IMR-90 (cell line): ENCODE measurements at regions not wholly inside any gene's neighbourhood (a gene's known extent, or its start where the extent isn't known, plus 50 kb on each side); places are given as distances from the start of the nearest gene placed in this dataset.
"Not testable (repeated sequence)": the region's sequence is repeated elsewhere in the genome, so short reads cannot be mapped to it uniquely, and the experiment has no call there.

Experiments
- ATAC-seq: fragments of 200-7000 bp; cut with Tn5 transposase; 2 replicates; pipeline ENCODE4 v1.9.1; 2020; ENCODE audit warnings: low read depth, mild to moderate bottlenecking, moderate library complexity
- BruUV-seq: library from RNA; stranded (reverse); fragments of 400-500 nt; replicated peaks from 2 replicates; lab custom pipeline; 2021; lab: Mats Ljungman, UMichigan
- CTCF ChIA-PET: fragments of 300-600 bp; formaldehyde crosslinking; extraction: SDS; loops from one replicate; lab custom pipeline; 2021; ENCODE audit warnings: antibody characterized with exemption; lab: Yijun Ruan, JAX
- POLR2A ChIA-PET: fragments of 300-600 bp; sonication (Branson Sonifier 250); formaldehyde crosslinking; loops from one replicate; lab custom pipeline; 2022; ENCODE audit warnings: antibody characterized with exemption; ENCODE audit not compliant: unreplicated experiment; lab: Charles Lee
- DNase-seq: peaks from one replicate; pipeline ENCODE4 v3.0.0; 2013
- H2AFZ ChIP-seq: replicated peaks from 2 replicates; pipeline ENCODE3; 2013; ENCODE audit warnings: low read length, mild to moderate bottlenecking; ENCODE audit not compliant: poor library complexity
- H2AK5ac ChIP-seq: 2 replicates; pipeline ENCODE4 v1.6.1; 2013; ENCODE audit warnings: low read depth, low read length, inconsistent platforms
- H2AK9ac ChIP-seq: replicated peaks from 2 replicates; pipeline ENCODE3; 2013; ENCODE audit warnings: mild to moderate bottlenecking, low read depth, low read length, moderate library complexity; ENCODE audit not compliant: poor library complexity
- H2BK120ac ChIP-seq: 2 replicates; pipeline ENCODE4 v1.6.1; 2013; ENCODE audit warnings: low read depth, low read length, inconsistent platforms
- H2BK15ac ChIP-seq: 3 replicates; pipeline ENCODE4 v1.6.1; 2013; ENCODE audit warnings: low read depth, low read length, inconsistent platforms
- H2BK20ac ChIP-seq: 2 replicates; pipeline ENCODE4 v1.6.1; 2013; ENCODE audit warnings: low read depth, mild to moderate bottlenecking, inconsistent platforms, low read length, moderate library complexity
- H2BK5ac ChIP-seq: 2 replicates; pipeline ENCODE4 v1.6.1; 2013; ENCODE audit warnings: mild to moderate bottlenecking, low read depth, low read length, inconsistent platforms; ENCODE audit not compliant: poor library complexity, severe bottlenecking
- H3K14ac ChIP-seq: replicated peaks from 2 replicates; pipeline ENCODE4 v1.6.1; 2013; ENCODE audit warnings: low read depth, low read length, inconsistent platforms
- H3K18ac ChIP-seq: 2 replicates; pipeline ENCODE4 v1.6.1; 2013; ENCODE audit warnings: low read depth, low read length, control low read depth
- H3K23ac ChIP-seq: 2 replicates; pipeline ENCODE4 v1.6.1; 2013; ENCODE audit warnings: low read depth, low read length, inconsistent platforms
- H3K27ac ChIP-seq: 2 replicates; pipeline ENCODE4 v1.5.1; 2013; ENCODE audit warnings: mild to moderate bottlenecking, control low read depth, low read length; ENCODE audit not compliant: insufficient read depth
- H3K27me3 ChIP-seq: 2 replicates; pipeline ENCODE4 v1.6.1; 2013; ENCODE audit warnings: low read length; ENCODE audit not compliant: control insufficient read depth, insufficient read depth
- H3K36me3 ChIP-seq: 2 replicates; pipeline ENCODE4 v1.6.1; 2013; ENCODE audit warnings: low read length, mixed read lengths; ENCODE audit not compliant: control insufficient read depth, insufficient read depth
- H3K4ac ChIP-seq: 2 replicates; pipeline ENCODE4 v1.6.1; 2013; ENCODE audit warnings: low read depth, low read length, inconsistent platforms
- H3K4me1 ChIP-seq: 2 replicates; pipeline ENCODE4 v1.6.1; 2013; ENCODE audit warnings: low read length, mixed read lengths; ENCODE audit not compliant: control insufficient read depth, insufficient read depth
- H3K4me2 ChIP-seq: 2 replicates; pipeline ENCODE4 v1.6.1; 2013; ENCODE audit warnings: low read depth, mild to moderate bottlenecking, control low read depth, low read length, moderate library complexity
- H3K4me3 ChIP-seq: 2 replicates; pipeline ENCODE4 v1.5.1; 2013; ENCODE audit warnings: low read depth, mild to moderate bottlenecking, control low read depth, low read length, moderate library complexity; ENCODE audit not compliant: insufficient read depth
- H3K56ac ChIP-seq: 2 replicates; pipeline ENCODE4 v1.6.1; 2013; ENCODE audit warnings: low read length, inconsistent platforms; ENCODE audit not compliant: insufficient read depth; ENCODE audit errors: extremely low read depth
- H3K79me1 ChIP-seq, 2 experiments: 2 replicates each; pipeline ENCODE4 v1.6.1; 2013; ENCODE audit warnings: low read length in 2 of 2, inconsistent platforms in 1 of 2, low read depth in 1 of 2
- H3K9ac ChIP-seq: 2 replicates; pipeline ENCODE4 v1.6.1; 2013; ENCODE audit warnings: low read depth, low read length, control low read depth
- H3K9me1 ChIP-seq: 2 replicates; pipeline ENCODE4 v1.6.1; 2013; ENCODE audit warnings: low read length, inconsistent platforms; ENCODE audit not compliant: insufficient read depth
- H3K9me3 ChIP-seq: 2 replicates; pipeline ENCODE4 v1.6.1; 2013; ENCODE audit warnings: low read length; ENCODE audit not compliant: control insufficient read depth, insufficient read depth
- H4K20me1 ChIP-seq: 2 replicates; pipeline ENCODE4 v1.6.1; 2013; ENCODE audit warnings: low read length, inconsistent platforms; ENCODE audit not compliant: insufficient read depth
- H4K5ac ChIP-seq: 2 replicates; pipeline ENCODE4 v1.6.1; 2013; ENCODE audit warnings: mild to moderate bottlenecking, low read depth, low read length, control low read depth
- H4K8ac ChIP-seq, 2 experiments: 2 replicates each; pipeline ENCODE4 v1.6.1; 2013; ENCODE audit warnings: low read depth in 2 of 2, low read length in 2 of 2, control low read depth in 1 of 2, inconsistent platforms in 1 of 2
- H4K91ac ChIP-seq: 2 replicates; pipeline ENCODE4 v1.6.1; 2013; ENCODE audit warnings: low read depth, low read length, inconsistent platforms; ENCODE audit not compliant: insufficient read depth
- WGBS, 2 experiments: methylation state at CpG; one replicate each; pipeline versions ENCODE4 v1.1.5 to v1.1.7; 2013; ENCODE audit warnings: missing lambda C conversion rate in 2 of 2; ENCODE audit not compliant: insufficient read length in 1 of 2; ENCODE audit errors: extremely low coverage in 2 of 2; 5-methylcytosine and 5-hydroxymethylcytosine counted together
- dilution Hi-C: fragments of 300-500 bp; cut with HindIII; formaldehyde crosslinking; loops from one replicate; pipeline ENCODE4 v1.14.3; 2018; ENCODE audit warnings: low sequenced_read_pairs; ENCODE audit not compliant: unreplicated experiment
- in situ Hi-C: fragments of 300-500 bp; cut with MboI; formaldehyde crosslinking; loops from 3 replicates; pipeline ENCODE4 v1.14.3; 2019; ENCODE audit warnings: low sequenced_read_pairs, inconsistent platforms, mixed read lengths
- intact Hi-C: fragments of 100-400 bp; cut with micrococcal nuclease; formaldehyde crosslinking; loops from 2 replicates; pipeline ENCODE4 v1.10.0; 2022

GRCh38 chr11:21659377-21659776, 533.5 kb upstream of the ANO5 start:
- H3K36me3 ChIP-seq, H2BK20ac ChIP-seq, H2BK15ac ChIP-seq, H3K79me1 ChIP-seq, H3K9ac ChIP-seq, H4K5ac ChIP-seq, H3K18ac ChIP-seq, BruUV-seq, H2BK5ac ChIP-seq, H2AK5ac ChIP-seq, H2BK120ac ChIP-seq, dilution Hi-C loops, H3K9me3 ChIP-seq, H3K27ac ChIP-seq, H3K56ac ChIP-seq, DNase-seq, H3K14ac ChIP-seq, in situ Hi-C loops, H3K4me3 ChIP-seq, ATAC-seq, H3K9me1 ChIP-seq, H3K4me1 ChIP-seq, H2AFZ ChIP-seq, H4K20me1 ChIP-seq, H4K91ac ChIP-seq, H2AK9ac ChIP-seq, H3K4ac ChIP-seq, H3K23ac ChIP-seq, intact Hi-C loops, H4K8ac ChIP-seq, CTCF ChIA-PET, H3K4me2 ChIP-seq, POLR2A ChIA-PET, H3K27me3 ChIP-seq: not testable (repeated sequence)
- no CpG with 5 or more reads among the region's 2 CpGs for WGBS, 2 experiments
